ENCODE measurements at regions not wholly inside any gene's neighbourhood (a gene's known extent, or its start where the extent isn't known, plus 50 kb on each side); places are given as distances from the start of the nearest gene placed in this dataset.
"Not testable (repeated sequence)": the region's sequence is repeated elsewhere in the genome, so short reads cannot be mapped to it uniquely, and the experiment has no call there.

DNA sequence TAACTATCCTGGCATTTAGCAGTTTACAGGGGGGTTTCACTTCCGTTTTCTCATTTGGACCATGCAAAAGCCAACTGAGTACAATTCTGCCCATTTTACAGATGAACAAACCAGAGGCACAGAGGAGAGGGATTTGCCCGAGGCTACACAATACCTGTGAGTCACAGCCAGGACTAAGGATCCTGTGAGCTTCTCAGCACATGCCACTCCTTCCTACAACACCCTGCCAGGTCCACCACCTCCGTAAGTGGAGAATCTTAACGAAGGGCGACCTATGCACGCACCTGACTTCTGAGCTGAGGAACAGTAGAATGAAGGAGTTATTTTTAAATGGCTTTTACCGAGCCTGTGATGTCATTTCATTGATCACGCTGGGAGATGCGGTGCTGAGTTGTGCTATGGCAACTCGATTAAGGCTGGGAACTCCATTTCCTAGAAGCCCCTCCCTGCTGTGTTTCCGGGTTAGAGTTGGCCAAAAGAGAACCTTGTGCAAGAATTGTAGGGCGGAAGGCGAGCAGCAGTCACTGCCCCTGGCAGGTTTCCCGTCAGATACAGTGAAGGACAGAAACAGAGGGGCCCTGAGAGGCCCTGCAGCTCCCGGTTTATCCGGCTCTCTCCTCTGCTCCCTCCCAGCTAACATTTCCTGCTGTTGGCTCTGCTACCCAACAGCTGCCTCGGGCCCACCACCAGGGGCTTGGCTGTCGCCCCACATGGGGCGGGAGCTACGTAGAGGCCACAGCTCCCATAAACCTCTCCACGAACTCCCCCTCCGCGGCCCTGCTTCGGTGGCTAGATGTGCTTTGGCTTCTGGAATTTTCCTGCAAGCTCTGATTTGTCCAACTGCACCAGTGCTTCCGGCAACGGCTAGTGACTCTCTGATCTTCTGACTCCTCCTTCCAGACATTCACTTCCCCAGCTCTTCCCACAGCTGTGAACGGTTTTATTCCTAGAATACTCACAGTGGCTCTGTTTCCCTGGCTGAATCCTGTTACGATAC is 75.1 kb upstream of the USP9X start:
- peak; percentile 48 for DNase-seq

DNA sequence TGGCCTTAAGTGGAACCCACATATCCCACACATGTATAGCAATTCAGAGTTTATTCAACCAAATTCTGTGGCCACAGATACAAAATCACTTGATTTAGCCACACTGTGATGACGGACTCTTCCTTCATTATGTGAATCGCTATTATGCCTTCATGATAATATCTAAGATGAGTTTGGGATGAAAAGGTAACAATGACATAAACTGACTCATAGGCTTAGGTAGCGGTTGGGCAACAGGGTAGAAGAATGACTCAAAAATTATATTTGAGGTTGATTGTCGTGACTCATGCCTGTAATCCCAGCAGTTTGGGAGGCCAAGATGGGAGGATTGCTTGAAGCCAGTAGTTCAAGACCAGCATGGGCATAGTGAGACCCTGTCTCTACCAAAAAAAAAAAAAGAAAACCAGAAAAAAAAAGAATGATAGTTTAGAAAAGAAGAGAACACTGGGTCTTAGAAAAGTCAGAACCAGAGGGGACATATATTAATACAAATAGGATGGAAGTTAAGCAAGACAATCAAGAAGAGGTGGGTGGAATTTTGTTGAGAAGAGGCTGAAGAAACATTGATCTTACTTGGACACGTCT is 70.4 kb upstream of the USP9X start:
- DNase-seq: no peak

DNA sequence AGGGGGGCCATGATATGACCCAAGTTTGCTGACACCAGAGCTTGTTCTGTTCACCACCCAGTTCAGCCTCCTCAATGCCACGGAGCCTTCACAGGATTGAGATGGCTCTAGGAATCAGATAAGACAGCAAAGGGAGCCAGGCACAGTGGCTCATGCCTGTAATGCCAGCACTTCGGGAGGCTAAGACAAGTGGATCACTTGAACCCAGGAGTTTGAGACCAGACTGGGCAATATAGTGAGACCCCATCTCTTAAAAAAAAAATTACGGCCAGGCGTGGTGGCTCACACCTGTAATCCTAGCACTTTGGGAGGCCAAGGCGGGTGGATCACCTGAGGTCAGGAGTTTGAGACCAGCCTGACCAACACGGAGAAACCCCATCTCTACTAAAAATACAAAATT is 67.5 kb upstream of the USP9X start:
- not testable (repeated sequence) for DNase-seq

DNA sequence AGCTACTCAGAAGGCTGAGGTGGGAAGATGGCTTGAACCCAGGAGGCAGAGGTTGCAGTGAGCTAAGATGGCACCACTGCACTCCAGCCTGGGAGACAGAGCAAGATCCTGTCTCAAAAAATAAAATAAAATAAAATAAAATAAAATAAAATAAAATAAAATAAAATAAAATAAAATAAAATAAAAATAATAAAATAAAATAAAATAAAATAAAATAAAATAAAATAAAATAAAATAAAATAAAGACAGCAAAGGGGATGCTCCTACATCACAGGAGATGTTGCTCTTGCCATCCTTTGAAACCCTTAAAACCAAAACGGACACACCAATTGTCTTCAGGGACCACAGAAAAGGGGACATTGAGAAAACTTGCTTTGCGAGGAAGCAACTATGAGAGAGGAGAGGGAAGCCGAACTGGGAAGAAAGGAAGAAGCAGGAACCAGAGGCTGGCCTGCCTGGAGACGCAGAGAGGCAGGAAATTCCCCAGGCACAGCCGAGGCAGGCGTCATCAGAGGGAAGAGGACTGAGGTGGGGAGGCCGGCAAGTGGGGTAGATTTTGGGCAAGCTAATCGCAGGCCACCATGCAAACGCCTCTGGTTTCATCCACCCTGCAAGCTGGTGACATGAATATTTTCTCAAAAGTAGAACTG is 66.7 kb upstream of the USP9X start:
- not testable (repeated sequence) for DNase-seq

DNA sequence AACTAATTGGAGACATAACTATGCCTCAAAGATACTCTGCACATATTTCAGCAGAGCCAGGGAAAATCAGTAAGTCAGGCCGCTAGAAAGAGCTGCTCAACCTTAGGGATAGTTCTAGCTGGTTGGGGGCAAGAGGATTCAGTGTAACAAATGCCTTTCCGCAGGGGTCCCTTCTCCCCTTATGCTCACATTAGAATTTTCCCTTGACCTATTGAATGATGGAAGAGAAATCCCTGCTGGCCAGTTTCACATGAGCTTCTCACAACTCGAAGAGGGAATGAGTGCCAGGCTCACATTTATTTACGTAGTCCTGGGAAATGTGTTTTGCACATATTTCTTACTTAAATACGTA is 66.2 kb upstream of the USP9X start:
- DNase-seq: no peak

DNA sequence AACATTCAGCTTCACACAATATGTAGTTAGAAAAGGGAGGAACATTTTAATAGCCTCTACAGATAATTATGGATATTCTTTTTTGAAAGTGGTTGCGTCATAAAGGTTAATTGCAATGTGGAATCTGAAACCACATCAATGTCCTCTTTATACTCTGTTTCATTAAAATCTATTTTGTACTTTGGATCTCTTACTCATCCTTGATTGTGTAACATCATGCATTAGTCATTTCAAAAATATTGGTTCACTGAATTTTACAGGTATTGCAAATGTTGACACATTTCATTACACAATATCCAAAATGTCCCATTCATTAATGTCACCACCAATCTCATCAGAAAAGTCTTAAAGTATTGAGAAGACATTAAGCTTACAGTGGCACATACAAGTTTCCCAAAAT is 62.7 kb upstream of the USP9X start:
- DNase-seq: no peak

DNA sequence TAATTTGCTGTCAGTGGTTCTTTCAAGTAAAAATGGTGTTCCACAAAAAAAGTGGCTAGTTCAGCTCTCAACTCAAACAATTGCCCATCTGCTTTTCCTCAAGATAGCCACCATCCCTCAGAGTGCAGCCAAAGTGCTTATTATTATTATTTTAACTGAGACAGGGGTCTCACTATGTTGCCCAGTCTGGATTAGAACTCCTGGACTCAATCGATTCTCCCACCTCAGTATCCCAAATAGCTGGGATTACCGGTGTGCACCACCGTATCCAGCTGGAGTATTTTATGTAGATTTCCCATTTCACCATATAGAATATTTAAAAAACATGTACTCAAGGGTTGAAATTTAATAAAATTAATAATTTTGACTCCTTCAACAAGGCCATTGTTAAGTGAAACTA is 62.1 kb upstream of the USP9X start:
- DNase-seq: no peak

DNA sequence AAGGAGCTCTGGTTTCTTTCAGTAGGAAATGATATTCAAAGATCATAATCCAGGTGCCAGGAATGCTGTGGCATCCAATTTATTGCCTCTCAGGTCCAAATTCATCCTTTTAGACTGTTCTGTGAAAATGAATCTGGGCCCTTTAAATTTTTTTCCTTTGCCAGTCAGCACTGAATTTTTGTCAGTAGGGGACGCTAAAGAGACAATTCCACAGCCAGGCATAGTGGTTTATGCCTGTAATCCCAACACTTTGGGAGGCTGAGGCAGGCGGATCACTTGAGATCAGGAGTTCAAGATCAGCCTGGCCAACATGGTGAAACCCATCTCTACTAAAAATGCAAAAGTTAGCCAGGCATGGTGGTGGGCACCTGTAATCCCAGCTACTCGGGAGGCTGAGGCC is 60.9 kb upstream of the USP9X start:
- DNase-seq: not testable (repeated sequence)

DNA sequence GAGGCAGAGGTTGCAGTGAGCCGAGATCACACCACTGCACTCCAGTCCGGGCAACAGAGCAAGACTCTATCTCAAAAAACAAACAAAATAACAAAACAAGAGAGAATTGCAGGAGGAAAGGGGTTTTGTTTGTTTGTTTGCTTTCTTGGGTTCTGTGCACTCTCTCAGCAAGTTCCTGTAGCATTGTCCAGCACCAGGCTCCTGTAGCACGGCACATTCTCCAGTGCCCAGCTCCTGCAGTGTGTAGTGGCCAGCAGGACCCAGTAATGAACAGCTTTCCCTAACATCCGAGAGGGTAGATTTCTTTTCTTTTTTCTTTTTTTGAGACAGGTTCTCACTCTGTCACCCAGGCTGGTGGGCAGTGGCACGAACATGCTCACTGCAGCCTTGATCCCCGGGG is 60.5 kb upstream of the USP9X start:
- DNase-seq: no peak

DNA sequence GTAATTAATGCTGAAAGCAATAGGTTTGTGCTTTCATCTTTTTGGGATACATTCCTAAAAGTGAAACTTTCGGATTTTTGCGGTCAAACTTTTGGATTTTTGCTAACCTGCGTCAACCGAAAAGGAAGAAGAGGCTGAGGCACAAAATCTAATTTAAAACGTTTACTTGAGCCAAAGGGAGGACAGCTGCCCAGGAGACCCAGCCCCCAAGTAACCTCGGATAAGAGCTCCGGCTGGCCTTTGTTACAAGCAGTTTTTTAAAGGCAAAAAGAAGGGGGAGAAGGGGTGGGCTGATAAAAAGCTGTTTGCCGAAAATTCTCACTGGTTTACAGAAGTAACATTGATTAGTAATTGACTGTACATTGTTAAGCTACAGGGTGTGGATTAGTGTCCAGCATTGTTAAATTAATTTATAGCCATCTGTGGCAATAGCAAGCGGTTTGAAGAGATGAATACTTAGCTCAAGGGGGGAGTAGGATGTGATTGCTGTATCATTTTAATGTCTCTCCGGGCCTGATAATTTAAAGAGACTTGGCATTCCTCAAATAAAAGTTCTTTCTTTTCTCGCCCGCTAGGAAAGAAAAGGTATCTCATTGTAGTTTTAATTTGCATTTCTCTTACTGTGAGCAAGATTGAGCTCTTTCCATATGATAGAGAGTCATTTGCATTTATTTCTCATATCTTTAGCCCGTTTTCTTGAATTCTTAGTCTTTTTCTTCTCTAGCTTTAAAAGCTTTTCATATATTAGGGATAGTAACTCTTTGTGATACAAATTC is 59.1 kb upstream of the USP9X start:
- DNase-seq: no peak

DNA sequence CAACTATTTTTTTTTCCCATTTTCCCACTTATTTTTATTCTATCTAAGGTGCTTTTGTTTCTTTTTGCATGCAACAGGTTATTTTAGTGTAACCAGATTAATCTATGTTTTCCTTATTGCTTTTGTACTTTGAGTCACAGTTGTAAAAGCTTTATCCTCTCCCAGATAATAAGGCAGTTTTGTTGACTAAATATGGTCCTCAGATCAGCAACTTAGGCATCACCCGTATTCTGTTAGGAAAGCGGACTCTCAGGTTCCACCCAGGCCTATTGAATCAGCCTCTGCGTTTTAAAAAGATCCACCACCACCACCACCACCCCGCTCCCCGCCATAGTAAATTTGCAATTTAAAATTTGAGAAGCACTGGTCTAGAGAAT is 58.6 kb upstream of the USP9X start:
- DNase-seq: no peak

DNA sequence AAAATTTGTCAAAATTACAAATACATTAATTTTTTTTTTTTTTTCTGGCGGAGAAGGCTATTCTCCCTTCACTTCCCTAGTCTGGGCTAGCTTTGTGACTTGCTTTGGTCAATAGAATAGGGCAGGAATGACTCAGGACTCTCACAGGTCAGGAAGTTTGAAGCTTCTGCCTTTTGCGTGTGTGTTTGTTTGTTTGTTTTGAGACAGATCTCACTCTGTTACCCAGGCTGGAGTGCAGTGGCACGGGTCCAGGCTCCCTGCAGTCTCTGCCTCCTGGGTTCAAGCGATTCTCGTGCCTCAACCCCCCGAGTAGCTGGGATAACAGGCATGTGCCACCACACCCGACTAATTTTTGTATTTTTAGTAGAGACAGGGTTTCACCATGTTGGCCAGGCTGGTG is 55.9 kb upstream of the USP9X start:
- DNase-seq: no peak

DNA sequence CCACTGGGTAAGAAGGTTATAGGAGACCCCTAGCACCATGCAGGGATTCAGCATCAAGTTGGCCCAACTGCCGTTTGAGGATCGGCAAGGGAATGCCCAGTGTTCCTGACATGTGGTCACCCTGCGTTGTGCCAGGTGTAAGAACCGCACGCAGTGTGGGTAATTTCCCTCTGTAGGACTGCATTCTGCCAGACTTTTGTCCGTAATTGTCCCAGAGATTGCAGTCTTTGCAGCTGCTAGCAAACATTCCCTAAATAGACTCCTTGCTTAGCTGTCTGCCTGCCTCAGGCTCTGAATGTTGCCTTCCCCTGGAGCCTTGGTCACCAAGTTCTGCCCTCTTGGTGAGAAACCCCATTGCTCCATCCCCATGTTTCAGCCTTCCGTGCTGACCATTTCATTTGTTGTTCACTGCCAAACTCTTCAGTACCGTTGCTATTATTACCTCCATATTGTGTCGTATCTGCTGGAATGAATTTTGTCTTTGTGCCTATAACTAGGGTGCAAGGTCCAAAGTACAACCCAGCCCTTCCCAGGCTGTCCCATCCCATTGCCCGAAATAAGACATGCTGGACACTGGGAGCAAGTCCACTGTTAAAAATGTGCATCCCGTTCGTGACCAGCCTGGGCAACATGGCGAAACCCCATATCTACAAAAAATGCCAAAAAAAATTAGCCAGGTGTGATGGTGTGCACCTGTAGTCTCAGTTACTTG is 53.8 kb upstream of the USP9X start:
- DNase-seq: no peak

DNA sequence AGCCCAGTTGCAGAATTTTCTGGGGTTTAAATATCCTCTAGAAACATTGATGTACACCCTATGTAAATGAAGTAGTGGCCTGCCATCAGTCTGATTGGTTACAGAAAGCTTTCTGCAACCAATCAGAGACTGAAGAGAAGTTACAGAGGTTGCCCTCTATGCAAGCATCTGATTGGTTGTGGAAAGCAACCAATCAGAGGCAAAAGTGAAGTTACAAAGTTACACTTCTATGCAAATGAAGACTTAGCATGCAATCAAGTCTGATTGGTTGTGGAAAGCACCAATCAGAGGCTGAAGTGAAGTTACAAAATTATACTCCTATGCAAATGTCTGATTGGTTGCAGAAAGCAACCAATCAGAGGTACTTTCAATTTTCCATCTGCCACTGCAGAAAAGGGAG is 51.9 kb upstream of the USP9X start:
- no peak for DNase-seq

DNA sequence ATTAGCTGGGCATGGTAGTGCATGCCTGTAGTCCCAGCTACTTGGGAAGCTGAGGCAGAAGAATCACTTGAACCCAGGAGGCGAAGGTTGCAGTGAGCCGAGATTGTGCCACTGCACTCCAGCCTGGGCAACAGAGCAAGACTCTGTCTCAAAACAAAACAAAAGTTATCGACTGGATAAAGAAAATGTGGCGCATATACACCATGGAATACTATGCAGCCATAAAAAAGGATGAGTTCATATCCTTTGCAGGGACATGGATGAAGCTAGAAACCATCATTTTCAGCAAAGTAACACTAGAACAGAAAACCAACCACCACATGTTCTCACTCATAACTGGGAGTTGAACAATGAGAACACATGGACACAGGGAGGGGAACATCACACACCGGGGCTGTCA is 50.3 kb upstream of the USP9X start:
- DNase-seq: not testable (repeated sequence)
